ENCODE measurements at regions not wholly inside any gene's neighbourhood (a gene's known extent, or its start where the extent isn't known, plus 50 kb on each side); places are given as distances from the start of the nearest gene placed in this dataset.

DNA sequence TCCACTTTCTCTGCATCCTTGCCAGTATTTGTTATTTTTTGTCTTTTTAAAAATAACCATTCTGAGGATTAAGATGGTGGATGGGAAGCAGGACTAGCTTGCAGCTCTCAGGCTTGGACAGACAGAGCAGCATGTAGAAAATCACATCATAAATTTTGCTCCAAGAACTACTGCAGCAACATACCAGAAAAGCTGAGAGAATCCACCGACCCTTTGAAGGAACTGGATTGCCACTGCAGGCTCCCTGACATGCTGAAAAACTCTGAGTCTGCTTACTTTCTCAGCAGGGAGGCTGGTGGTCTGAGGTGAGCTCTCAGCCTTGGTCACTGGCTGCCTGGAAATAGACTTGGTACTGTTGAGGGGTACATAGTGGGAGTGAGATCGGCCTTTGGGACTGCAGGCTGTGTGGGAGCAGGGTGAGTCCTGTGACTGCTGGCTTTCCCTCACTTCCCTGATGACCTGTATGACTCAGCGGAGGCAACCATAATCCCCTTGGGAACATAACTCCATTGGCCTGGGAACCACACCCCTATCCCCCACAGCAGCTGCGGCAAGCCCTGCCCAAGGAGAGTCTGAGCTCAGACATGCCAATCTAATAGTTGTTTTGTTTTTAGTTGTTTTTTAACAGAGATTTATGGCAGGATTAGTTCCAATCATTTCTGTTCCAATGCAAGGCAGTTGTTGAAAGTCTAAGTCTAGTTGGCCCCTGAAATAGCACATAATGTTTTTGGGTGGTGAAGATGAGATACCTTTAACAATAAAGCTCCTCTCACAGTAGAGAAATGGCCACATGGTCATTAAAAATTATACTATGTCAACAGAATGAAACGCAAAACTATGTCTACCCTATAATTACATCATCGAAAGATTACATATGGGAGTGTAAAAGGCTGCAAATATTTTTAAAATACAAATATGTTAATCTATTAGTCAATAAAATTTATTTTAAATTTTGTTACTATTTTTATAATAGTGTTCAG, 414.2 kb upstream of the CHAC2 start:
- no peak for DNase-seq (ENCODE audit: low spot score)
- TF ChIP-seq, protein P1, sequence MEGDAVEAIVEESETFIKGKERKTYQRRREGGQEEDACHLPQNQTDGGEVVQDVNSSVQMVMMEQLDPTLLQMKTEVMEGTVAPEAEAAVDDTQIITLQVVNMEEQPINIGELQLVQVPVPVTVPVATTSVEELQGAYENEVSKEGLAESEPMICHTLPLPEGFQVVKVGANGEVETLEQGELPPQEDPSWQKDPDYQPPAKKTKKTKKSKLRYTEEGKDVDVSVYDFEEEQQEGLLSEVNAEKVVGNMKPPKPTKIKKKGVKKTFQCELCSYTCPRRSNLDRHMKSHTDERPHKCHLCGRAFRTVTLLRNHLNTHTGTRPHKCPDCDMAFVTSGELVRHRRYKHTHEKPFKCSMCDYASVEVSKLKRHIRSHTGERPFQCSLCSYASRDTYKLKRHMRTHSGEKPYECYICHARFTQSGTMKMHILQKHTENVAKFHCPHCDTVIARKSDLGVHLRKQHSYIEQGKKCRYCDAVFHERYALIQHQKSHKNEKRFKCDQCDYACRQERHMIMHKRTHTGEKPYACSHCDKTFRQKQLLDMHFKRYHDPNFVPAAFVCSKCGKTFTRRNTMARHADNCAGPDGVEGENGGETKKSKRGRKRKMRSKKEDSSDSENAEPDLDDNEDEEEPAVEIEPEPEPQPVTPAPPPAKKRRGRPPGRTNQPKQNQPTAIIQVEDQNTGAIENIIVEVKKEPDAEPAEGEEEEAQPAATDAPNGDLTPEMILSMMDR (IDR thresholded peaks at IDR 0.05) = no peak
- ATAC-seq (ENCODE audit: low FRiP score) = no peak

DNA sequence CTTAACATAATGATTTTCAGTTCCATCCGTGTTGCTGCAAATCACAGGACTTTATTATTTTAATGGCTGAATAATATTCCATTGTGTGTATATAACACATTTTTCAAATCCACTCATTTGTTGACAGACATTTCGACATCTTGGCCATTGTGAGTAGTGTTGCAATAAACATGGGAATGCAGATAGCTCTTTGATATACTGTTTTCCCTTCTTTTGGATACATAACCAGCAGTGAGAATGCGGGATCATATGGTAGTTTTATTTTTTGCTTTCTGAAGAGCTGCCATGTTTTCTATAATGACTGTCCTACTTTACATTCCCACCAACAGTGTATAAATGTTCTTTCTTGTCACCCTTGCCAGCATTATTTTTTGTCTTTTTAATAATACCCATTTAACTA, 420.3 kb upstream of the CHAC2 start:
- DNase-seq (ENCODE audit: low spot score) = no peak
- TF ChIP-seq, protein P1 (IDR thresholded peaks at IDR 0.05) = no peak
- ATAC-seq (ENCODE audit: low FRiP score) = no peak

DNA sequence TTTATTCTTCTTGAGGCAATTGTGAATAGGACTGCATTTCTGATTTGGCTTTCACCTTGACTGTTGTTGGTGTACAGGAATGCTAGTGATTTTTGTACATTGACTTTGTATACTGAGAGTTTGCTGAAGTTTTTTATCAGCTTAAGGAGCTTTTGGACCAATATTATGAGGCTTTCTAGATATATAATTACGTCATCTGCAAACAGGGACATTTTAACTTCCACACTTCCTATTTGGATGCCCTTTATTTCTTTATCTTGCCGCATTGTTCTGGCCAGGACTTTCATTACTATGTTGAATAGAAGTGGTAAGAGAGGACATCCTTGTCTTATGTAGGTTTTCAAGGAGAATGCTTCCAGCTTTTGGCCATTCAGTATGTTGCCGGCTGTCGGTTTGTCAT, 425.4 kb upstream of the CHAC2 start:
- ATAC-seq (ENCODE audit: low FRiP score) = no peak
- no peak for DNase-seq (ENCODE audit: low spot score)
- TF ChIP-seq, protein P1 (IDR thresholded peaks at IDR 0.05) = no peak

DNA sequence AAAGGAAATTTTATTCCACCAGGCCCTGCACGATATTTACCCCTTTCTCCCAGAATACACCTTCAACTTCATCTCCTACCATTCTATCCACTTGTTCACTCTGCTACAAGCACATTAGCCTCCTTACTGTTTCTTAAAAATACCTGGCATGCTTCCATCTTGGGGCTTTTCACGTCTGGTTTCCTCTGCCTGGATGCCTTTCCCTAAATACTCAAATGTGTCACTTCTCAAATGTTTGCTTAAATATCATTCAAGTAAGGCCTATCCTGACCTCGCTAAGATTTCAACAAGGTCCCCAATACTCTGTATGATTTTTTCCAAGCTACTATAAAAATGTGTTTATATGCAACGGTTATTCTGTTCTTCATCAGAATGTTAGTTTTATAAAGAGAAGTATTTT, 433.0 kb upstream of the CHAC2 start:
- no peak for ATAC-seq (ENCODE audit: low FRiP score)
- TF ChIP-seq, protein P1 (IDR thresholded peaks at IDR 0.05) = no peak
- DNase-seq (ENCODE audit: low spot score) = no peak

DNA sequence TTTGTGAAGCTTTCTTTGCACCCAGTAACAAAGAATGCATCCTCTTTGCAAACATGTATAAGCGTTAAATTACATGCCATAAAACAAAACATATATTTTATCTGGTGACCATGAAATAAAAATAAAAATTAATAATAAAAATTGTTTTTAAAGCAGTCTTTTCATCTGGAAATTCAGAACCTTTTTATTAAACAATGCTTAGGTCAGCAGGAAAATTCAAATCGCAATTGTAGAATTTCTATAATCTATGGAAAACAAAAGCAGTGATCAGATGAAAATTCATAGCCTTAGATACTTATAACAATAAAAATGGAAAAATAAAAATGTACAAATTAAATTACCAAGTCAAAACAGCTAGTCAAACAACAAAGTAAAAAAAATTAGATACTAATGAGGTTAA, 435.9 kb upstream of the CHAC2 start:
- DNase-seq (ENCODE audit: low spot score) (no peak), ATAC-seq (ENCODE audit: low FRiP score) (no peak)
- TF ChIP-seq, protein P1 (IDR thresholded peaks at IDR 0.05) = no peak

DNA sequence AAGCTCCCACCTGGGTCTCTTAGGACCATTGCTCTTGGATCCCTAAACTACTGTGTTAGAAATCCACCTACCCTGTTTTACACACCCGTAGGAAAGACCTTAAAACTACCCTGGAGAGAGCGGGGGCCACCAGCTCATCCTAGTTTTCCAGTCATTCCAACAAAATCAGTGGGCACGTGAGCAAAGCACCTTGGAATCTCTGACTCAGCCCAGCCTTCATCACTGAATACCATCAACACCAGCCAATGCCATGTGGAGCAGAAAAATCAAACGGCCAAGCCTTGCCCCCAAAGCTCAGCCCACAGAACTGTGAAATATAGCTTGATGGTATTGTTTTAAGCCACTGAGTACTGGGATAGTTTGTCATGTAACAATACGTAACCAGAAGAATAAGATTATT, 449.7 kb upstream of the CHAC2 start:
- DNase-seq (ENCODE audit: low spot score) = no peak
- no peak for ATAC-seq (ENCODE audit: low FRiP score)
- TF ChIP-seq, protein P1 (IDR thresholded peaks at IDR 0.05) = no peak

DNA sequence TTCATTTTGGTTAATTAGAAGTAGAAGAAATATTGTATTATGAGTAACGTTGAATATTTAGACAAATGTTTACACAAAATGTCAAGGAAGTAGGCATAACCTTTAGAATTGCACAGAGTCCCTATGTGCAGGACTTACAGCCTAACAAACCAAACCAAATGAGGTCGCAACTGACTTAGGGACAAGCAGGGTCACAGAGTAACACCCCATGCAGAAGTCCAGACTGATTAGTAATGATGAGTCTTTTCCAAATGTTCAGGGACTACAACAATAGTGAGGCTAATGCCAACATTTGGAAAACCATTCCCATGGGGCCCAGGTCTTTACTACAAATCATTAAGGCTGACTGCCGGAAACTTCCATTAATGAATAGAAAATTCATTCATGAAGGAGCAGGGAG, 452.5 kb upstream of the CHAC2 start:
- DNase-seq (ENCODE audit: low spot score) (no peak), ATAC-seq (ENCODE audit: low FRiP score) (no peak)

More for the DNA sequence above, 452.5 kb upstream of the CHAC2 start:
- TF ChIP-seq, protein P1 (IDR thresholded peaks at IDR 0.05) = no peak

All from omental fat pad (tissue), 3 donors.